GM18909 (cell line): ENCODE measurements at regions not wholly inside any gene's neighbourhood (a gene's known extent, or its start where the extent isn't known, plus 50 kb on each side); places are given as distances from the start of the nearest gene placed in this dataset.
A peak's percentile ranks its signal among the peaks of the same experiment; 100 is the strongest.
"Not testable (repeated sequence)": the region's sequence is repeated elsewhere in the genome, so short reads cannot be mapped to it uniquely, and the experiment has no call there.

Experiments used
- ATAC-seq: cut with Tn5 transposase; IDR thresholded peaks from one replicate; pipeline ENCODE4 v1.9.1; 2021; ENCODE audit warnings: mild to moderate bottlenecking; ENCODE audit not compliant: unreplicated experiment, poor library complexity

DNA sequence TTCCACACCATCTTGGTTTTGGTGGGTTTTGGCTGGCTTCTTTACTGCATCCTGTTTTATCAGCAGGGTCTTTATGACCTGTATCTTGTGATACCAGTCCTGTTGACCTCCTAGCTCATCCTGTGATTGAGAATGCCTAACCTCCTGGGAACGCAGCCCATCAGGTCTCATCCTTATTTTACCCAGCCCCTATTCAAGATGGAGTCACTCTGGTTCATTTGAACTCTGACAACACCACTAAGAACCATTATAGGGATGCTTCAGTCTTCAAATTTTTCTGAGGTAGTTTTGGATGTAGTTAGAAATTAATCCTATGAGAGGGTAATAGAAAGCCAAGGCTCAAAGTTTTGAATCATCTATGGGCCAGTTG, 287.8 kb upstream of the SLC39A10 start:
- no peak for ATAC-seq

DNA sequence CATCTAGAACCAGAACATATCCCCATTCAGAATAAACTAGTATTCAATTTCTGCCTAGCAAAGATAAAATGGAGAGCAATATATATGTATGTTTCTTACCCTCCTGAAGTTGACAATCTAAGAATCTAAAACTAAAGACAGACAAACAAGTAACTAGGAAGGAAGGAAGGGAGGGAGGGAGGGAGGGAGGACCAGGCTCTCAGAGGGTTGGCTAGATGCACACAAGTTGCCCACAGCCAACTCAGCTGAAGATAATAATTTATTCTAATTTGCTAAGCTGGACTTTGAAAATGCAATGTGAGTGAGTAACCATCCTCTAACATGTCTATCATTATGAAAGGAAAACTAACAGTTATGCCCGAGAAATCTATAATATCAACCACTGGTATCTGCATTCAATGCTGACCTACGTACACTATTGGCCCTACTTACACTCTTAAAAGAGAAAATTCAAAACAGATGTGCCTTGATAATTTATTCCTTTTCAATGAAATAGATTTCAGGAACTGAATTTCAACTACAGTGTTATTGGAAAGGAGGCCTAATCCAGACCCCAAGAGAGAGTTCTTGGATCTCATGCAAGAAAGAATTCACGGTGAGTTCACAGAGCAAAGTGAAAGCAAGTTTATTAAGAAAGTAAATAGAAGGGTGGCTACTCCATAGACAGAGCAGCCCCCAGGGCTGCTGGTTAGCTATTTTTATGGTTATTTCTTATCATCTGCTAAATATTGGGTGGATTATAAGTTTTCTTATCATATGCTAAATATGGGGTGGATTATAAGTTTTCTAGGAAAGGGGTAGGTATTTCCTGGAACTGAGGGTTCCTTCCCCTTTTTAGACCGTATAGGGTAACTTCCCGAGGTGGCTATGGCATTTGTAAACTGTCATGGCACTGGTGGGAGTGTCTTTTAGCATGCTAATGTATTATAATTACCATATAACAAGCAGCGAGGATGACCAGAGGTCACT, 288.5 kb upstream of the SLC39A10 start:
- ATAC-seq: no peak

DNA sequence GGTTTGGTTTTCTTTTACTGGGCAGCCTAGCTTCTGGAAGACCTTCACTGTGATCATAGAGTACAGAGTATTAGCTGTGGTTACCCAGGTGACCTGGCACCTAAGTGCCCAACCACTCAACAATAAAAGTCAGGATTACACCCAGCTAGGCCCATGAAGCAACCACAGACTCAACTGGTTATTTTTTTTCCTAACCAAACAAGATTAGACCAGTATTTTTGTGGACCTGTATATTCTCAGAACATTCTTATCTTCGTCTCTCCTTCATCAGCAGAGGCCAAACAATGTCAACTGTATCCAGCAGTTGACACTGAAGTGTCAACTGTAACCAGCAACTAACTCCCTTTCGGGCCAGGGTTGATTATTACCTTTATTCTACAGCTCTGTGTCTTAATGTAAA, 289.2 kb upstream of the SLC39A10 start:
- ATAC-seq: no peak

DNA sequence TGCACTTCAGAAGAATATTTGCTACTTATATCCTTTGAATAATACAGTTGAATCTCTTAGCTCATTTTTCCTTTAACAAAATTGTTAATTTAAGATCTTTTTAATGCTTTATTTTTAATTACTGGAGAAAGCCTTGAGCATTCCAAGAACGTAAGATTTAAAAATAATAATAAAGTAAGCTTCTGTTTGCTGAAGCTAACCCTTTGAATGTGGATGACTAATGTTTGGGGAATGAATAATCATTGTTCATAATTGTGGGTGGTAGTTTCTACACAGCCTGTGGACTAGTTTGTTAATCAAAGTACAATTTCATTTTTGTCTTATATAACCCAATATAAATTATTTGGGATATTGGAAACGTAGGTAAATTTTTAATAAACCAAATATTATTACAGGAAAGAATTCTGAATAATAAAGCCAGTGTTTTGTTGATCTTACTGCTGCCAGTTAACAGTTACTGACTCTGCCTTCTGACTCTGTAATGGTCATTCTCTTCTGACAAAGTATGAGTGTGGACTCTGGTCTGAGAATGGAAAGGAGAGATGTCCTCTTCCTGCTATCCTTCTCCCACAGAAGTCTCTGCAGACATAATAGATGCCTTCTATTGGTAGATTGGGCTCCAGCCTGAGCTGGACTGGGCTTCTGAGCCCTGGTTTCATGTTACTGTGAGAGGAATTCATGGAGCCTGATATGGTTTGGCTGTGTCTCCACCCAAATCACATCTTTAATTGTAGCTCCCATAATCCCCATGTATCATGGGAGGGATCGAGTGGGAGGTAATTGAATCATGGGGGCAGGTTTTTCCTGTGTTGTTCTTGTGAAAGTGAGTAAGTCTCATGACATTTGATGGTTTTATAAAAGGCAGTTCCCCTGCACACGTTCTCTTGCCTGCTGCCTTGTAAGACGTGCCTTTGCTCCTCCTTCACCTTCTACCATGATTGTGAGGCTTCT, 292.7 kb upstream of the SLC39A10 start:
- ATAC-seq: no peak

DNA sequence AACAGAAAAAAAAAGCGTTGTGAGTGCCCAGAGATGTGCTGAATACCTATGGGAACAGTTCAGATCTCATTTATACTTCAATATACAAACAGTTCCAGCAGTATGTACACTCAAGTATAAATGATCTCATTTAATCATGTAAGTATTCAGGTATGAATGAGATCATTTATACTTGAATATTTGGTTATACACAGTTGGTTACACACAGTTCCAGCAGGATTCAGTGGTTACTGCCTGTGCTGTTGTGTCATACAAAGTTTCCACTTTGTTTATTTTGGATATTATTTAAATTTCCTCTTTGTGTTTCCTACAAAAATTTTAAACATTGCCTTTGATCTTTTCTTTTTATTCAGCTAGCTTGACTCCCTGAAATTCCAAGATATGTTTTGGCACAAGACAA, 293.5 kb upstream of the SLC39A10 start:
- no peak for ATAC-seq

DNA sequence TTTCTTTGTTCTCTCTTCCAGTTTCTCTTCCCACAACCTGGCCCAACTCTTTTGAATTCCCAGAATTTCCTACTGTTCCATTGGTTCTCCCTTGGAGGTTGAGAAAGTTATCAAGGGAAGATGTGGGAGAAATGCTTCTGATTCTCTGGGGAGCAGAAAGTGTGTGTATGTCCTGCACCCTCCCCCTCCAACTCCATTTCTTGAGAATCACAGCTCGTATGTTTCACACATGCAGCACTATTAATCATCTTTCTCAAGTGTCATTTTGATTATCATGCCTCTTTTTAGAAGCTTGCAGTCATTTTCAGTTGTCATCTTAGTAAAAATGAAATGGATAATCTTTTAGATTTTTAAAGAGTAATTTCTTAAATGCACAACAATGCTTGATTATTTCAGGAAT, 296.8 kb upstream of the SLC39A10 start:
- no peak for ATAC-seq

DNA sequence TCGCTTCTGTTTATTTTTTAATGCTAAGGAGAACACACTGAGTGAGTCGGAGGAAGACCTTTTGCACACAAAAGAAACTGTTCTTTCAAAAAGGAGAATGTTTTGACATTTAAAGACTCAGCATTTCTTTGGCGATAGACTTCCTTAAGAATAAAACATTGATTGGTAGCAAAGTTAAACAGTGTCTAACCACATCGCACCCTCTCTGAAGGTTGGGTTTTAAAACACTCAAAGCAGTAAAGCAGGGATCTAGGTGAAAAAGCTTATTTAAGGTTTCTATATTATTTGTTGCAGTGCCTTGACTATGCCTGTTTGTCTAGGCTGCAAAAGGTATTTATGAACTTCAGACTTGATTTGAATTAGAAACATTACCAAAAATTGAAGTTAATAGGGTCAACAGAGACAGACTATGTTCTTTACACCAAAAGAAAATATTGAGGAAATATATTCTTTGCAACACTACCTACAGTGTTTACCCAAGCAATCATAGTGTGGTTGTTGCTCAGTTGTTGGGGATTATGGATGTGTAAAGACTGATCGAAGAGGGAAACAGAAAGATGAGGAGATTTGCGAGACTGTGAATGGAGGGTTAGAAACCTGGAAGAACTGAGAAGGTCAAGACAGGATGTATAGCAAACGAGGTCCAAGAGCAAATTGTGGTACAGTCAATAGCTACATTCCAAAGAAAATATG, 297.8 kb upstream of the SLC39A10 start:
- ATAC-seq: no peak

DNA sequence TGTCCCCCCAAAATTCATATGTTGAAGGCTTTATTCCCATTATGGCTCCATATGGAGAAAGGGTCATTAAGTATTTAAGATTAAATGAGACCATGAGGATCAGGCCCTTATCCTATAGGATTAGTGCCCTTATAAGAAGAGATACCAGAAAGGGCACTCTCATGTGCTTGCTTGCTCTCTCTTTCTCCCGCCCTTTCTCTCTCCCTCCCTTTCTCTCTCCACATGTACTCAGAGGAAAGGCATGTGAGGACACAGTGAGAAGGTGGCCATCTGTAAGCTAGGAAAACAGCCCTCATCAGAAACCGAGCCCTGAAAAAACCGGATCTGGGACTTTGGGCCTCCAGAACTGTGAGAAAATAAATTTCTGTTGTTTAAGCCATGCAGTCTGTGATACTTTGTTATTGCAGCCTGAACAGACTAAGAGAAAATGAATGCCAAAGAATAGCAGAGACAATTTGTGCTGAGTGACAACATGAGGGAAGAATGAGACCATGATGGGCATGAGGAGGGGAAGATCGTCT, 300.0 kb upstream of the SLC39A10 start:
- no peak for ATAC-seq

DNA sequence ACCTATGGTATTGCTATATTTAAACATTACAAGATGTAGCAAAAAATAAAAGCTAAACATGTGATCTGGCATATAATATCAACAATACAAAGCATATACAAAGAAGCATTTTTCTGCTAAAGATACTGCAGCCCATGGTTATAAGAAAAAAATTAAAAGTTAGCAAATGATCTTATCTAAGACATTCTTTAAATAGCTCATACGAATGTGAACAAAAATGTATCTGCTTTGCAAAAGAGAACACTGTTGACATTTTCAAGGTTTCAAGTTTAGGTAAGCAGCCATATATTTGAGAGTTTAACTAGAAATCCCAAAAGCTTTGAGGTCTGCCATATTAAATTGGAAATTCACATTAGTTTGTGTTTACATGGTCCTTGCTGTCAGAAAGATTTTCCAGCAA, 301.0 kb upstream of the SLC39A10 start:
- no peak for ATAC-seq

DNA sequence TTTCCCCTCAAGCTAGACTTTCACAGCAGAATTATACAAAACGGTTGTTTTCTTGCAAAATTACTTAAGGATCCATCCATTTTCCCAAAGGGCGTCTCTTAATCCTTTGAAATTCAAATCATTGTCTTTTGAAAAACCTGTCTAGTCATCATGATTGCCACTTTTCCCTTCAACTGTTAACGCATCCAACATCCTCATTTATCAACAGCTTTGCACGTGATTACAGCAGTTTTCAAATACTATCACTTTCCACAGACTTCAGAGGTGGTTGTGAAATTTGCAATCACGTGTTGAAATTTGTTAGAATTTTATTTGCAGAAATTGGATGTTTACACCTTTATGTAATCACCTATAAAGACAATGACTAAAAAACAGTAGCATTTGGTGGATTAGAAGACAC, 304.4 kb upstream of the SLC39A10 start:
- ATAC-seq: no peak

DNA sequence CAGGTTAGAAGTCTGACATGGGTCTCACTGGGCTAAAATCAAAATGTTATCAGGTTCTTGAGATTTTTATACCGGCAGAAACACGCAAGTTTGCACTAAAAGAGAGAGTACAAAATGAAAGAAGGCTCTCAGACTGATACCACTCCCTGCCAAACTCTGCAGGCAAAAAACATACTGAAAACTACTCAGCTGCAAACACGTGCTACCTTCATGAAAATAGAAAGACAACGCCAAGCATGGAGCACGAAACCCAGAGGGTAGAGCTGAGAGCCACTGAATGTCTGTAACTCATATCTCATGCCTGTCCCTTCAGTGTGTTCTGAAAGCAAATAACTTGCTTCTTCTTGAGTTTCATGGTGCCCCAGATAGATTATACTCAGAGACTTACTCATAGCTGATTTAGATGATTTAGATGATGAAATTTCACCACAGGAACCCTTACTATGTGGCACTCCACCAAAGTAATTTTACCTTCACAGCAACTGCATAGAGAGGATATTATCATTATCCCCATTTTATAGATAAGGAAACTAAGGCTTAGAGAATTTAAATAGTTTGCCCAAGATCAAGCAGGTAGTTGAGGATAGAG, 313.0 kb upstream of the SLC39A10 start:
- ATAC-seq: no peak

DNA sequence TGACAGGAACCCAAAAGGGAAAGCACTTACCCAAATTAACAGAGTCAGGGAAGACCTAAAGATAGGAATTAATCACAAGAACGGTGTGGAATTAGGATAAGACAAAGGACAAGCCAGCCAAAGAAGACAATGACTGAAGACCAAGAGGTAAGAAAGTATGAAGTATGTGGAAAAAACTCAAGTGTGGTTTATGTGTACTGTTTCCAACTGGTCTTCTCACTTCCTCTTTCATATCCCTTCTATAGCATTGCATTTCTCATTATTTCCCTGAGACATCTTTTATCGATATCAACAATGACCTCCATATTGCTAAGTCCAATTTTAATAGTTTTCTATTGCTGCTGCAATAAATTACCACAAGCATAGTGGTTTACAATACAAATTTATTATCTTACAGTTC, 313.5 kb upstream of the SLC39A10 start:
- peak; percentile 76 for ATAC-seq

DNA sequence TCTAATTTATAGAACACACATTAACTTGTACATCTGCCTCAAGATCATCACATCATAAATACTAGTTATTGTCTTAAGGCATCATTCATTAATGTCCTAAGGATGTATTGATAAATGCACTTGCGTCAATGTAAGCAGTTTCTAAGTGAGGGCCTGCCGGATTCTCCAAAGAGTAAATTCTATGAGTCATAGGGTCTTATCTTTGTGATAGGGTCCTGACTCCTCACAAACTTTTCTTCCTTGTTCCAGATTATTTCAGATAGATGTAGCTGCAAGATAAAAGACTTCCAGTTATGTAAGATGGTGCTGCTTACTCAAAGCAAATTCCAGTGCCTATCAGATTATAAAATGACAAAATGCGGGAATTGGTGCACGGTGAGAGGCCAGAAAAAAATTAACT, 315.0 kb upstream of the SLC39A10 start:
- ATAC-seq: no peak

DNA sequence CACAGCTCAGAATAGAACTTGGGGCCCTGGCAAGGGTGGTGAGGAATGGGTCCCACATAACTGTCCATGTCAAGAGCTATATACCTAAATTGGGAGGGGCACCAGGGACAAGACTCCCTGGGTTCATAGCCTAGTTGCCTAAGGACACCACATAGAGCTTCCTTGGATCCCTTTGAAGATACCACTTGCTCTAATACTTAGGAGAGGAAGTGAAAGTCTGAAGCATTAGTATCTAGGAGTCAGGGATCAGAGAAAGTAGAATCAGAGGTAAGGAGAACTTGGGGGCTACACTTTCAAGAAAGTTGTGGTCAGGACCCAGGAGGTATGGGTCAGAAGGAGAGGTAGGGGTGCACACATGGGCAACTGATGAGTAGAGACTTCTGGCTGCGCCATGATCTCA, 318.2 kb upstream of the SLC39A10 start:
- ATAC-seq: no peak

DNA sequence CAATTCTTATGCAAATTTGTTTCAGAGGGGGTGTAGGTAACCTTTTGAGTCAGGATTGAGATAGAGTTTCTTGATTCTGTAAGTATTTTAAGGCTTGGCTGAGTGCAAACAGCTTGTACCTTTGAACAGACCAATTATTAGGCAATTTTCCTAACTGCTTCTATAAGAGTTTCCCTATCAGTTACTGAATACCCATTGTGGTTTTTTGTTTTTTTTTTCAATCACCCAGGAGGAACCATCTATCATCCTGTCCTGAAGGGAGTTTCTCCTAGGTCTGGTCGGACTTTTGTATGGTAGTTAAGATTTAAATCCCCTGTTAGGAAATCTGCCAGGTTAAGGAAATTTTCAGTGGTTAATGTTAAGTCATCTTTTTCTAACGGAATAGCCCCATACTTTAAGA, 319.4 kb upstream of the SLC39A10 start:
- ATAC-seq: peak; percentile 67

DNA sequence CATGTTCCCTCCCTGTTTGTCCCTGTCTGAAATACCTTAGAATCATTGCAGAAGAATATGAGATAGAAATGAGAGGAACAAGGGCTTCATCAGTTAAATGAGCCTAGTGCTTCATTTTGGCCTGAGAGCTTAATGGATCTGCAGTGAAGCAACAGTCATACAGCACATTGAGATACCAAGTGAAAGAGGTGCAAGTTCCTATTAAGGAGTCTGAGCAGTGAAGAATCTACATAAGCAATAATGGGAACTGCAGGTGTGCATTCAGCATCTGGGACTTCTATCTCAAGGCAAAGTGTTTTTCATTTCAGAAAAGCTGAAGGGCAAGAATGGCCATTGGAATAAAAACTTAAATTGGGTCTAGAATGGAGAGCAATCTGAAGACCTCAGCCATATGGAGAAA, 323.2 kb upstream of the SLC39A10 start:
- no peak for ATAC-seq

DNA sequence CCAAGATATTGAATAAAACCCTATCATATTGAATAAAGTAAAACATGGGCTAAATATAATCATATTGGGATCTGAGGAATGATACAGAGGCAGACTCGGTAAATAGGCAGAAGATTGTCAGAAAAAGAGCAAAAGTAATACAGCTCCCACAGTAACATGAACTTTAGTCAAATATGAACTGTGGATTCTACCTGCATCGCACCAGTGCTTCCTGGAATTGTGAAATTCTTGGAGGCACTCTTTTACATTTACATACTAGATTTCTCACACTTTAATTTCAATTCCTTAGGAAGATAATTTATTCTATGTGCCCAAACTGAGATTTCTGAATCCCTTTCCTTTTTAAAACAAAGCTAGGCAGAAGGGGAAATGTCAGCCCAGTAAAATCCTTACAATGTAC, 325.1 kb upstream of the SLC39A10 start:
- no peak for ATAC-seq

DNA sequence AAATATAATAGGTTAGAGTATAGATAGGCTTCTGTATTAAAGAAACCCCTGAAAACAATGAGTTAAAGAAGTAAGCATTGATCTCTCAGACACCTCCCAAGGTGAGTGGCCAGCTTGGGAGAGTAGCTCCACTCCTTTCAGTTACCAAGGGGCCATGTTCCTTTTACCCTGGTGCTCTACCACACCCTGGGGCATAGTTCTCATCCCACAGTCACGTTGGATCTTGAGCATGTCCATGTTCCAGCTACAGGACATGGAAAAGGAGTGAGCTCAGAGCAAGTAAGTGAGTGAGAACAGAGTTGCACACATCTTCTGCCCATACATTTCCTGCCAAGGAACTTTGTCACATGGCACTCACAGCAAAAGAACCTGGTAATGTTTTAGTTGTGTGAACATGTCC, 325.9 kb upstream of the SLC39A10 start:
- no peak for ATAC-seq

DNA sequence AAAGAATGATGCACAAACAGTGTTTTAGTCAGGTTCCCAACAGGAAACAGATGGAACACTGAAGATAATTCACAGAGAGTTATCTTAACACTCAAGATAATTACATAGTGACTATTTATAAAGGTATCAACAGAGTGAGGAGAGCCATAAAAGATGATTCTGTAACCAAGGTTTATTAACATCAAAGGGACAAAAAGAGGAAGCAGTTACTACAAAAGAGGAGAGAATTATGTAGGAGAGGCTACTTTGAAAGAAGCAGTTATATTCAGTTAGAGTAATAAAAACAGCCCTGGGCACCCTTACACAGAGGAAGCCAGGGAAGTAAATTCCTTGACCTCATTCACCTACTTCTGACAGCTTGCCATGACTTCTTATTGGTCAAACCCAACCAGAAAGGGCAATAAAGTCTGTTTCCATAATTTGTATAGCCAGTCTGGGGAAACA, 326.5 kb upstream of the SLC39A10 start:
- ATAC-seq: no peak

DNA sequence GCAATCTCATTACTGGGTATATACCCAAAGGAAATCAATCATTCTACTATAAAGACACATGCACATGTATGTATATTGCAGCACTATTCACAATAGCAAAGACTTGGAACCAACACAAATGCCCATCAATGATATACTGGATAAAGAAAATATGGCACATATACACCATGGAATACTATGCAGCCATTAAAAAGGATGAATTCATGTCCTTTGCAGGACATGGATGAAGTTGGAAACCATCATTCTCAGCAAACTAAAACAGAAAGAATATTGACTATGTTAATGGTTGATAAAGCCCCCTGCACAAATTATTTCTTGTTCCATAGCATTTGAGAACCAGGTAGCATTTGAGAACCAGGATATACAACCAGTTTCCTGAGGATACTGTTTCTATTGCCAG, 327.2 kb upstream of the SLC39A10 start:
- ATAC-seq: not testable (repeated sequence)
